ENCODE measurements at regions not wholly inside any gene's neighbourhood (a gene's known extent, or its start where the extent isn't known, plus 50 kb on each side); places are given as distances from the start of the nearest gene placed in this dataset.

DNA sequence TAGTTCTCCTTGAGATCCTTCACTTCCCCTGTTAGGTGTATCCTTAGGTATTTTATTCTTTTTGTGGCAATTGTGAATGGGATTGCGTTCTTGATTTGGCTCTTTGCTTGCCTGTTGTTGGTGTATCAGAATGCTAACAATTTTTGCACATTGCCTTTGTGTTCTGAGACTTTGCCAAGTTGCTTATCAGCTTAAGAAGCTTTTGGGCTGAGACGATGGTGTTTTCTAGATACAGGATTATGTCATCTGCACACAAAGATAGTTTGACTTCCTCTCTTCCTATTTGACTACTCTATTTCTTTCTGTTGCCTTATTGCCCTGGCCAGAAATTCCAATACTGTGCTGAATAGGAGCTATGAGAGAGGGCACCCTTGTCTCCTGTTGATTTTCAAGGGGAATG lies 609.4 kb upstream of the COX7C start:
- TF ChIP-seq, protein P1, sequence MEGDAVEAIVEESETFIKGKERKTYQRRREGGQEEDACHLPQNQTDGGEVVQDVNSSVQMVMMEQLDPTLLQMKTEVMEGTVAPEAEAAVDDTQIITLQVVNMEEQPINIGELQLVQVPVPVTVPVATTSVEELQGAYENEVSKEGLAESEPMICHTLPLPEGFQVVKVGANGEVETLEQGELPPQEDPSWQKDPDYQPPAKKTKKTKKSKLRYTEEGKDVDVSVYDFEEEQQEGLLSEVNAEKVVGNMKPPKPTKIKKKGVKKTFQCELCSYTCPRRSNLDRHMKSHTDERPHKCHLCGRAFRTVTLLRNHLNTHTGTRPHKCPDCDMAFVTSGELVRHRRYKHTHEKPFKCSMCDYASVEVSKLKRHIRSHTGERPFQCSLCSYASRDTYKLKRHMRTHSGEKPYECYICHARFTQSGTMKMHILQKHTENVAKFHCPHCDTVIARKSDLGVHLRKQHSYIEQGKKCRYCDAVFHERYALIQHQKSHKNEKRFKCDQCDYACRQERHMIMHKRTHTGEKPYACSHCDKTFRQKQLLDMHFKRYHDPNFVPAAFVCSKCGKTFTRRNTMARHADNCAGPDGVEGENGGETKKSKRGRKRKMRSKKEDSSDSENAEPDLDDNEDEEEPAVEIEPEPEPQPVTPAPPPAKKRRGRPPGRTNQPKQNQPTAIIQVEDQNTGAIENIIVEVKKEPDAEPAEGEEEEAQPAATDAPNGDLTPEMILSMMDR (conservative IDR thresholded peaks at IDR 0.05; ENCODE audit: low read length) = no peak
- TF ChIP-seq EZH2phosphoT487 (IDR thresholded peaks at IDR 0.05; ENCODE audit: borderline replicate concordance) = no peak

Measured in Loucy (cell line).